Gastrocnemius medialis (tissue), 4 donors: ENCODE measurements at regions not wholly inside any gene's neighbourhood (a gene's known extent, or its start where the extent isn't known, plus 50 kb on each side); places are given as distances from the start of the nearest gene placed in this dataset.

ENCODE experiments used
- ATAC-seq, 2 donors: fragments of 150-250 bp; one replicate each; pipeline ENCODE4 v1.9.1; 2016
- DNase-seq, 2 donors: peaks; one replicate each; pipeline ENCODE4 v3.0.0-alpha.2; 2019
- H3K27ac ChIP-seq, 4 donors: fragments of 200-600 bp; sonication (generic); 1 replicate in 1 of 4; 2 replicates in 3 of 4; pipeline ENCODE4 v1.5.1; 2016 to 2018; ENCODE audit warnings: mild to moderate bottlenecking in 2 of 4, moderate library complexity in 1 of 4
- H3K27me3 ChIP-seq, 3 donors: fragments of 200-600 bp; sonication (generic) in 2 of 3; 1 replicate in 1 of 3; 2 replicates in 2 of 3; pipeline versions ENCODE4 v1.5.1 to v1.6.0; 2016 to 2019; ENCODE audit warnings: mild to moderate bottlenecking in 1 of 3, moderate library complexity in 1 of 3
- H3K36me3 ChIP-seq, 2 donors: fragments of 200-600 bp; sonication (generic) in 1 of 2; one replicate each; pipeline ENCODE4 v1.5.1; 2017 to 2018
- H3K4me1 ChIP-seq, 2 donors: fragments of 200-600 bp; sonication (generic) in 1 of 2; one replicate each; pipeline ENCODE4 v1.5.1; 2016 to 2017; ENCODE audit warnings: mild to moderate bottlenecking in 2 of 2
- H3K4me3 ChIP-seq, 4 donors: fragments of 200-600 bp; sonication (generic) in 3 of 4; 1 replicate in 1 of 4; 2 replicates in 3 of 4; pipeline ENCODE4 v1.5.1; 2016 to 2019; ENCODE audit warnings: mild to moderate bottlenecking in 2 of 4
- H3K9me3 ChIP-seq, 3 donors: fragments of 200-600 bp; sonication (generic) in 2 of 3; 1 replicate in 1 of 3; 2 replicates in 2 of 3; pipeline ENCODE4 v1.5.1; 2016 to 2019
- CTCF ChIP-seq, 5 experiments: fragments of 450-650 bp in 3 of 5; fragments of 200-600 bp in 2 of 5; sonication (generic) in 2 of 5; IDR thresholded peaks in 4 of 5; conservative IDR thresholded peaks in 1 of 5; 1 replicate in 4 of 5; 2 replicates in 1 of 5; pipeline ENCODE4 v1.5.1; 2016 to 2019; ENCODE audit warnings: antibody characterized with exemption in 5 of 5, mild to moderate bottlenecking in 3 of 5, moderate library complexity in 3 of 5
- POLR2A ChIP-seq, 2 donors: fragments of 450-650 bp; IDR thresholded peaks; one replicate each; pipeline ENCODE4 v1.6.1; 2017; ENCODE audit warnings: antibody characterized with exemption in 2 of 2, mild to moderate bottlenecking in 2 of 2, moderate library complexity in 2 of 2
- in situ Hi-C, 4 donors: fragments of 200-750 bp; cut with MboI; loops; one replicate each; pipeline versions ENCODE4 v1.15.0 to v1.8.0; 2017; ENCODE audit warnings: low sequenced_read_pairs in 4 of 4
- intact Hi-C: fragments of 100-400 bp; cut with DNase I; formaldehyde crosslinking; loops from one replicate; pipeline ENCODE4 v1.15.1; 2023; ENCODE audit warnings: low total_unique reads

GRCh38 chr3:6255229-6255628 lies 605.7 kb upstream of the GRM7 start:
- Histone ChIP-seq H3K27me3 (no peaks in the 10 kb centered on the region), H3K4me3 (no peak overlapping the region), H3K36me3 (no peaks in the 10 kb centered on the region), H3K27ac (no peak overlapping the region), H3K4me1 (no peaks in the 10 kb centered on the region), H3K9me3 (no peaks in the 10 kb centered on the region)
- in situ Hi-C loops, result no loop called here
- DNase-seq (no peak), ATAC-seq (no peak)
- intact Hi-C loops, result no loop called here
- no peak for TF ChIP-seq POLR2A (IDR thresholded peaks at IDR 0.05)
- TF ChIP-seq CTCF (IDR thresholded peaks at IDR 0.05 in 4 of 5, conservative IDR thresholded peaks at IDR 0.05 in 1 of 5), result no peak

GRCh38 chr3:6260551-6261191 lies 600.2 kb upstream of the GRM7 start:
- Histone ChIP-seq H3K27me3 (no peaks in the 10 kb centered on the region), H3K36me3 (no peaks in the 10 kb centered on the region), H3K9me3 (no peaks in the 10 kb centered on the region), H3K4me1 (no peaks in the 10 kb centered on the region), H3K4me3 (no peak overlapping the region), H3K27ac (no peak overlapping the region)
- no peak for DNase-seq
- TF ChIP-seq CTCF (IDR thresholded peaks at IDR 0.05 in 4 of 5, conservative IDR thresholded peaks at IDR 0.05 in 1 of 5), result no peak
- TF ChIP-seq POLR2A (IDR thresholded peaks at IDR 0.05), result no peak
- in situ Hi-C loops, result no loop called here
- intact Hi-C loops, result no loop called here
- no peak for ATAC-seq

GRCh38 chr3:6262010-6262409 lies 598.9 kb upstream of the GRM7 start:
- Histone ChIP-seq H3K27me3 (no peaks in the 10 kb centered on the region), H3K4me1 (no peaks in the 10 kb centered on the region), H3K36me3 (no peaks in the 10 kb centered on the region), H3K27ac (no peak overlapping the region), H3K9me3 (no peaks in the 10 kb centered on the region), H3K4me3 (no peak overlapping the region)
- ATAC-seq (no peak), DNase-seq (no peak)
- no peak for TF ChIP-seq CTCF (IDR thresholded peaks at IDR 0.05 in 4 of 5, conservative IDR thresholded peaks at IDR 0.05 in 1 of 5)
- no peak for TF ChIP-seq POLR2A (IDR thresholded peaks at IDR 0.05)
- intact Hi-C loops (no loop called here), in situ Hi-C loops (no loop called here)

GRCh38 chr3:6264036-6264435 lies 596.9 kb upstream of the GRM7 start:
- H3K27me3 ChIP-seq, result no peaks in the 10 kb centered on the region
- TF ChIP-seq CTCF (IDR thresholded peaks at IDR 0.05 in 4 of 5, conservative IDR thresholded peaks at IDR 0.05 in 1 of 5) (no peak), POLR2A (IDR thresholded peaks at IDR 0.05) (no peak)
- in situ Hi-C loops, result no loop called here
- H3K4me1 ChIP-seq, result no peaks in the 10 kb centered on the region
- intact Hi-C loops, result no loop called here
- DNase-seq, result no peak
- no peak overlapping the region for H3K4me3 ChIP-seq
- no peak for ATAC-seq
- H3K36me3 ChIP-seq, result no peaks in the 10 kb centered on the region
- no peak overlapping the region for H3K27ac ChIP-seq
- no peaks in the 10 kb centered on the region for H3K9me3 ChIP-seq

GRCh38 chr3:6264906-6265305 lies 596.0 kb upstream of the GRM7 start:
- in situ Hi-C loops (no loop called here), intact Hi-C loops (no loop called here)
- TF ChIP-seq POLR2A (IDR thresholded peaks at IDR 0.05) (no peak), CTCF (IDR thresholded peaks at IDR 0.05 in 4 of 5, conservative IDR thresholded peaks at IDR 0.05 in 1 of 5) (no peak)
- Histone ChIP-seq H3K4me1 (no peaks in the 10 kb centered on the region), H3K9me3 (no peaks in the 10 kb centered on the region), H3K27me3 (no peaks in the 10 kb centered on the region), H3K36me3 (no peaks in the 10 kb centered on the region), H3K27ac (no peak overlapping the region), H3K4me3 (no peak overlapping the region)
- no peak for ATAC-seq
- DNase-seq, result no peak
